ENCODE measurements at regions not wholly inside any gene's neighbourhood (a gene's known extent, or its start where the extent isn't known, plus 50 kb on each side); places are given as distances from the start of the nearest gene placed in this dataset.
"Not testable (repeated sequence)": the region's sequence is repeated elsewhere in the genome, so short reads cannot be mapped to it uniquely, and the experiment has no call there.

DNA sequence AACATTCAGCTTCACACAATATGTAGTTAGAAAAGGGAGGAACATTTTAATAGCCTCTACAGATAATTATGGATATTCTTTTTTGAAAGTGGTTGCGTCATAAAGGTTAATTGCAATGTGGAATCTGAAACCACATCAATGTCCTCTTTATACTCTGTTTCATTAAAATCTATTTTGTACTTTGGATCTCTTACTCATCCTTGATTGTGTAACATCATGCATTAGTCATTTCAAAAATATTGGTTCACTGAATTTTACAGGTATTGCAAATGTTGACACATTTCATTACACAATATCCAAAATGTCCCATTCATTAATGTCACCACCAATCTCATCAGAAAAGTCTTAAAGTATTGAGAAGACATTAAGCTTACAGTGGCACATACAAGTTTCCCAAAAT, 62.7 kb upstream of the USP9X start:
- Mint-ChIP-seq H3K36me3 (no peaks in the 10 kb centered on the region), H3K9me3 (peaks cover 0 to 3% (median 0%) of the 10 kb centered on the region in 7 donors), H3K27ac (peak overlapping the region in 1 of 7 donors; percentile 40), H3K27me3 (ENCODE audit: low read depth in 3 of 3) (peaks cover 0 to 28% (median 0%) of the 10 kb centered on the region in 3 donors), H3K4me3 (no peak overlapping the region), H3K4me1 (peaks cover 2% of the 10 kb centered on the region)
- H3K4me3 ChIP-seq (replicated peaks in 1 of 3; ENCODE audit: low read depth in 2 of 3, low read length in 3 of 3) = no peak overlapping the region
- no peaks in the 10 kb centered on the region for H3K9me3 ChIP-seq (replicated peaks in 1 of 2; ENCODE audit: control insufficient read depth in 1 of 2, insufficient read depth in 1 of 2, low read length in 2 of 2)
- DNase-seq = peak; percentile 42 to 69 (median 51)
- no peak overlapping the region for H3K27ac ChIP-seq (ENCODE audit: low read depth in 1 of 2, low read length in 2 of 2)
- intact Hi-C loops (cut with micrococcal nuclease) = no loop called here
- H3K27me3 ChIP-seq (ENCODE audit: control insufficient read depth in 2 of 2, insufficient read depth in 2 of 2, low read length in 2 of 2) = peaks cover 0 to 9% of the 10 kb centered on the region in 2 donors
- WGBS (ENCODE audit: insufficient coverage) = no CpG with 5 or more reads among the region's 1 CpG
- H2AFZ ChIP-seq (ENCODE audit: insufficient read depth, low read depth, low read length, poor library complexity, severe bottlenecking) = no peak overlapping the region
- no peaks in the 10 kb centered on the region for H4K20me1 ChIP-seq (ENCODE audit: insufficient read depth, low read length)
- peaks cover 4 to 13% of the 10 kb centered on the region in 2 donors for H3K4me1 ChIP-seq (ENCODE audit: control insufficient read depth in 1 of 2, insufficient read depth in 2 of 2, low read length in 2 of 2)
- no peak for TF ChIP-seq CTCF (IDR thresholded peaks at IDR 0.05)
- no peak overlapping the region for H3K9ac ChIP-seq (ENCODE audit: insufficient read depth, low read length, poor library complexity, severe bottlenecking)
- no peaks in the 10 kb centered on the region for H3K79me2 ChIP-seq (ENCODE audit: insufficient read depth, low read length)
- H3K4me2 ChIP-seq (replicated peaks; ENCODE audit: extremely low read depth, low read length, poor library complexity, severe bottlenecking) = no peak overlapping the region
- H3K36me3 ChIP-seq (replicated peaks in 1 of 2; ENCODE audit: control insufficient read depth in 1 of 2, insufficient read depth in 2 of 2, low read length in 2 of 2) = no peaks in the 10 kb centered on the region

GRCh38 chrX:41023098-41023497, 62.1 kb upstream of the USP9X start:
- no peak overlapping the region for H3K9ac ChIP-seq (ENCODE audit: insufficient read depth, low read length, poor library complexity, severe bottlenecking)
- no peak overlapping the region for H3K27ac ChIP-seq (ENCODE audit: low read depth in 1 of 2, low read length in 2 of 2)
- no peak for DNase-seq
- no peak overlapping the region for H3K4me2 ChIP-seq (replicated peaks; ENCODE audit: extremely low read depth, low read length, poor library complexity, severe bottlenecking)
- WGBS (ENCODE audit: insufficient coverage) = no CpG with 5 or more reads among the region's 3 CpGs
- Mint-ChIP-seq H3K4me3 (no peak overlapping the region), H3K4me1 (peaks cover 2% of the 10 kb centered on the region), H3K27ac (peak overlapping the region in 1 of 7 donors; percentile 40), H3K36me3 (no peaks in the 10 kb centered on the region), H3K27me3 (ENCODE audit: low read depth in 3 of 3) (peaks cover 0 to 30% (median 0%) of the 10 kb centered on the region in 3 donors), H3K9me3 (peaks cover 0 to 3% (median 0%) of the 10 kb centered on the region in 7 donors)
- H4K20me1 ChIP-seq (ENCODE audit: insufficient read depth, low read length) = no peaks in the 10 kb centered on the region
- no peaks in the 10 kb centered on the region for H3K36me3 ChIP-seq (replicated peaks in 1 of 2; ENCODE audit: control insufficient read depth in 1 of 2, insufficient read depth in 2 of 2, low read length in 2 of 2)
- no peak overlapping the region for H2AFZ ChIP-seq (ENCODE audit: insufficient read depth, low read depth, low read length, poor library complexity, severe bottlenecking)
- H3K9me3 ChIP-seq (replicated peaks in 1 of 2; ENCODE audit: control insufficient read depth in 1 of 2, insufficient read depth in 1 of 2, low read length in 2 of 2) = no peaks in the 10 kb centered on the region
- no peak for TF ChIP-seq CTCF (IDR thresholded peaks at IDR 0.05)
- no peaks in the 10 kb centered on the region for H3K79me2 ChIP-seq (ENCODE audit: insufficient read depth, low read length)
- intact Hi-C loops (cut with micrococcal nuclease) = no loop called here
- no peak overlapping the region for H3K4me3 ChIP-seq (replicated peaks in 1 of 3; ENCODE audit: low read depth in 2 of 3, low read length in 3 of 3)
- H3K27me3 ChIP-seq (ENCODE audit: control insufficient read depth in 2 of 2, insufficient read depth in 2 of 2, low read length in 2 of 2) = peaks cover 0 to 11% of the 10 kb centered on the region in 2 donors
- H3K4me1 ChIP-seq (ENCODE audit: control insufficient read depth in 1 of 2, insufficient read depth in 2 of 2, low read length in 2 of 2) = peaks cover 4 to 13% of the 10 kb centered on the region in 2 donors

DNA sequence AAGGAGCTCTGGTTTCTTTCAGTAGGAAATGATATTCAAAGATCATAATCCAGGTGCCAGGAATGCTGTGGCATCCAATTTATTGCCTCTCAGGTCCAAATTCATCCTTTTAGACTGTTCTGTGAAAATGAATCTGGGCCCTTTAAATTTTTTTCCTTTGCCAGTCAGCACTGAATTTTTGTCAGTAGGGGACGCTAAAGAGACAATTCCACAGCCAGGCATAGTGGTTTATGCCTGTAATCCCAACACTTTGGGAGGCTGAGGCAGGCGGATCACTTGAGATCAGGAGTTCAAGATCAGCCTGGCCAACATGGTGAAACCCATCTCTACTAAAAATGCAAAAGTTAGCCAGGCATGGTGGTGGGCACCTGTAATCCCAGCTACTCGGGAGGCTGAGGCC, 60.9 kb upstream of the USP9X start:
- H3K4me2 ChIP-seq (replicated peaks; ENCODE audit: extremely low read depth, low read length, poor library complexity, severe bottlenecking); H3K4me1 Mint-ChIP-seq; intact Hi-C loops (cut with micrococcal nuclease); H3K79me2 ChIP-seq (ENCODE audit: insufficient read depth, low read length); DNase-seq; H3K9me3 ChIP-seq (replicated peaks in 1 of 2; ENCODE audit: control insufficient read depth in 1 of 2, insufficient read depth in 1 of 2, low read length in 2 of 2); H3K27ac Mint-ChIP-seq; H3K36me3 ChIP-seq (replicated peaks in 1 of 2; ENCODE audit: control insufficient read depth in 1 of 2, insufficient read depth in 2 of 2, low read length in 2 of 2); H3K9me3 Mint-ChIP-seq; H3K4me3 ChIP-seq (replicated peaks in 1 of 3; ENCODE audit: low read depth in 2 of 3, low read length in 3 of 3); H3K36me3 Mint-ChIP-seq; H3K4me3 Mint-ChIP-seq; H3K27ac ChIP-seq (ENCODE audit: low read depth in 1 of 2, low read length in 2 of 2); H4K20me1 ChIP-seq (ENCODE audit: insufficient read depth, low read length); H2AFZ ChIP-seq (ENCODE audit: insufficient read depth, low read depth, low read length, poor library complexity, severe bottlenecking); H3K9ac ChIP-seq (ENCODE audit: insufficient read depth, low read length, poor library complexity, severe bottlenecking): not testable (repeated sequence)
- H3K27me3 Mint-ChIP-seq (ENCODE audit: low read depth in 3 of 3) = peaks cover 0 to 26% (median 0%) of the 10 kb centered on the region in 3 donors
- peaks cover 4 to 13% of the 10 kb centered on the region in 2 donors for H3K4me1 ChIP-seq (ENCODE audit: control insufficient read depth in 1 of 2, insufficient read depth in 2 of 2, low read length in 2 of 2)
- 83% methylated on average over 1 of the region's 3 CpGs for WGBS (ENCODE audit: insufficient coverage)
- H3K27me3 ChIP-seq (ENCODE audit: control insufficient read depth in 2 of 2, insufficient read depth in 2 of 2, low read length in 2 of 2) = peaks cover 0 to 11% of the 10 kb centered on the region in 2 donors
